ENCODE measurements at regions not wholly inside any gene's neighbourhood (a gene's known extent, or its start where the extent isn't known, plus 50 kb on each side); places are given as distances from the start of the nearest gene placed in this dataset.

GRCh38 chr11:70018816-70019215 lies 59.3 kb upstream of the ANO1 start:
- TF ChIP-seq CTCF (IDR thresholded peaks at IDR 0.05; ENCODE audit: borderline replicate concordance, extremely low read depth, low read length, poor library complexity, severe bottlenecking) (no peak), EZH2 (IDR thresholded peaks at IDR 0.05; ENCODE audit: borderline replicate concordance, low read depth, low read length, severe bottlenecking) (no peak)

Measured in DND-41 (cell line).